ENCODE measurements at regions not wholly inside any gene's neighbourhood (a gene's known extent, or its start where the extent isn't known, plus 50 kb on each side); places are given as distances from the start of the nearest gene placed in this dataset.

GRCh38 chr10:124233546-124234138 is 140.2 kb upstream of the CHST15 start:
- no peak for TF ChIP-seq CTCF (conservative IDR thresholded peaks at IDR 0.05; ENCODE audit: low read depth, low read length)
- no peak for DNase-seq (ENCODE audit: low read depth)
- no peak overlapping the region for H3K4me3 ChIP-seq (ENCODE audit: low read length)

GRCh38 chr10:124232686-124233545 is 139.5 kb upstream of the CHST15 start:
- H3K4me3 ChIP-seq (ENCODE audit: low read length): no peak overlapping the region
- DNase-seq (ENCODE audit: low read depth): no peak
- no peak for TF ChIP-seq CTCF (conservative IDR thresholded peaks at IDR 0.05; ENCODE audit: low read depth, low read length)

- TF ChIP-seq CTCF (conservative IDR thresholded peaks at IDR 0.05; ENCODE audit: low read depth, low read length): no peak
- DNase-seq (ENCODE audit: low read depth): no peak
- H3K4me3 ChIP-seq (ENCODE audit: low read length): no peak overlapping the region
Observed at GRCh38 chr10:124231168-124232155, 138.1 kb upstream of the CHST15 start.

GRCh38 chr10:124230635-124231167 is 137.3 kb upstream of the CHST15 start:
- TF ChIP-seq CTCF (conservative IDR thresholded peaks at IDR 0.05; ENCODE audit: low read depth, low read length): no peak
- H3K4me3 ChIP-seq (ENCODE audit: low read length): no peak overlapping the region
- no peak for DNase-seq (ENCODE audit: low read depth)

GRCh38 chr10:124229989-124230634 is 136.7 kb upstream of the CHST15 start:
- no peak for DNase-seq (ENCODE audit: low read depth)
- no peak for TF ChIP-seq CTCF (conservative IDR thresholded peaks at IDR 0.05; ENCODE audit: low read depth, low read length)
- no peak overlapping the region for H3K4me3 ChIP-seq (ENCODE audit: low read length)

GRCh38 chr10:124229201-124229988 is 136.0 kb upstream of the CHST15 start:
- no peak for TF ChIP-seq CTCF (conservative IDR thresholded peaks at IDR 0.05; ENCODE audit: low read depth, low read length)
- no peak overlapping the region for H3K4me3 ChIP-seq (ENCODE audit: low read length)
- DNase-seq (ENCODE audit: low read depth): no peak

Data from retinal pigment epithelial cell (primary cell).